ENCODE measurements at regions not wholly inside any gene's neighbourhood (a gene's known extent, or its start where the extent isn't known, plus 50 kb on each side); places are given as distances from the start of the nearest gene placed in this dataset.

DNA sequence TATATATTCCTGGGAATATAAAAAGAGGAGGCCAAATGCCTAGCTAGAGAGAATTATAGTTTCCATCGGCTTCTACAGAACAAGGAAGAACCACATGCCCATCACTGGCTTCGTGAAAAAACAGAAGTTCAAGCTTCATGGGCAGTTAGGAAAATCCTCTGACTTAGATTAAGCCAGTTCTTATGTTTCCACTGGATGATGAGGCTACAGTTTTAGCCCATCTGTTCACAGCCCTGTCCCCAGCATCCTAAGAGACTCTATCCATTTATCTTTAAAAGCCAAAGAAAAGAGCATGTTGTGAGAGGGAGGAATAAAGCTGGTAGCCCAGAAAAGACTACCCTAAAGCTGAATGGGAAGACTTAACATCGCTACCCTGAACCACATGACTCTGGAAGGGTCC is 285.5 kb upstream of the WWC1 start:
- Mint-ChIP-seq H3K27me3 (no peaks in the 10 kb centered on the region), H3K36me3 (ENCODE audit: low read depth) (no peaks in the 10 kb centered on the region), H3K9me3 (no peaks in the 10 kb centered on the region), H3K27ac (no peak overlapping the region), H3K4me3 (no peak overlapping the region), H3K4me1 (ENCODE audit: low read depth) (no peaks in the 10 kb centered on the region)

- Mint-ChIP-seq H3K36me3 (ENCODE audit: low read depth) (no peaks in the 10 kb centered on the region), H3K9me3 (no peaks in the 10 kb centered on the region), H3K27me3 (no peaks in the 10 kb centered on the region), H3K4me3 (no peak overlapping the region), H3K27ac (no peak overlapping the region), H3K4me1 (ENCODE audit: low read depth) (no peaks in the 10 kb centered on the region)
Measured at GRCh38 chr5:168006456-168007130, 284.9 kb upstream of the WWC1 start.

GRCh38 chr5:168007286-168007685 is 284.2 kb upstream of the WWC1 start:
- H3K4me3 Mint-ChIP-seq: no peak overlapping the region
- H3K27ac Mint-ChIP-seq: no peak overlapping the region
- H3K36me3 Mint-ChIP-seq (ENCODE audit: low read depth): no peaks in the 10 kb centered on the region
- H3K27me3 Mint-ChIP-seq: no peaks in the 10 kb centered on the region
- H3K4me1 Mint-ChIP-seq (ENCODE audit: low read depth): no peaks in the 10 kb centered on the region
- no peaks in the 10 kb centered on the region for H3K9me3 Mint-ChIP-seq

DNA sequence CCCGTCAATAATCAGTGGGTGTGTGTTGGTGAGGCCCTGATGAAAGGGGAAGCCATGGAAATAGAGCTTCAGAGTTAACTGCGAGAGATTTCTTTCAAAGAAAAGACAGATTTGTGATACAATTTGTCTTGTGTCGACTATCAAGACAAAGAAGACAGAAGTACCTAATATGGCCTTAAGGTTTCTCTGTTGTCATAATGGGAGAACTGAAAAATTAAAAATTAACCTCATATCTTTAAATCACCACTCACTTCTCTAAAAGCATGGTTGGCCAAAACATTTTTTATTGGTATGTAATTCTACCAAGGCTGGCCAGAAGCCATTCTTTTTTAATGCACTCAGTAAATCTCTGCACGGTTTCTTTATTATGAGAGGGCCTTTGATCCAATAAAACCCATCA is 282.9 kb upstream of the WWC1 start:
- no peak overlapping the region for H3K4me3 Mint-ChIP-seq
- no peaks in the 10 kb centered on the region for H3K27me3 Mint-ChIP-seq
- H3K36me3 Mint-ChIP-seq (ENCODE audit: low read depth): no peaks in the 10 kb centered on the region
- H3K27ac Mint-ChIP-seq: no peak overlapping the region
- no peaks in the 10 kb centered on the region for H3K4me1 Mint-ChIP-seq (ENCODE audit: low read depth)
- H3K9me3 Mint-ChIP-seq: no peaks in the 10 kb centered on the region

GRCh38 chr5:168011096-168011495 is 280.3 kb upstream of the WWC1 start:
- no peaks in the 10 kb centered on the region for H3K36me3 Mint-ChIP-seq (ENCODE audit: low read depth)
- no peaks in the 10 kb centered on the region for H3K4me1 Mint-ChIP-seq (ENCODE audit: low read depth)
- no peaks in the 10 kb centered on the region for H3K27me3 Mint-ChIP-seq
- H3K4me3 Mint-ChIP-seq: no peak overlapping the region
- no peak overlapping the region for H3K27ac Mint-ChIP-seq
- peaks cover 2% of the 10 kb centered on the region for H3K9me3 Mint-ChIP-seq

DNA sequence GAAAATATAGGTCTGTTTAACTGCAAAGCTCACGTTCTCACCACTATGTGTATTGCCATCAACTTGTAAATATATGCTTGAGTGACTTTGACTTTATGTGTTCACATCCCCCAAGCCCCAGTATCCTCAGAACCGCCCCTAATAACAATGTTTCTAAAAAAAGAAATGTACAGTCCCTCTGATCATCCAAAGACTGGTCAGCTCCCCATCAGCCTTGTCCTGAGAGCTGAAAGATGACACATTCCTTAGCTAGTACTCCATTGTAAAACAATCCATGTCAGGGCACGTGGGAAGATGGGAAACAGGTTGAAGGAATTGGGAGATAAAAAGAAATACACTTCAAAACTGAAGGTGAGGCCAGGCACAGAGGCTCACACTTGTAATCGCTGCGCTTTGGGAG is 279.4 kb upstream of the WWC1 start:
- H3K36me3 Mint-ChIP-seq (ENCODE audit: low read depth): no peaks in the 10 kb centered on the region
- H3K27me3 Mint-ChIP-seq: no peaks in the 10 kb centered on the region
- H3K9me3 Mint-ChIP-seq: peaks cover 3% of the 10 kb centered on the region
- H3K4me1 Mint-ChIP-seq (ENCODE audit: low read depth): no peaks in the 10 kb centered on the region
- no peak overlapping the region for H3K27ac Mint-ChIP-seq
- no peak overlapping the region for H3K4me3 Mint-ChIP-seq

DNA sequence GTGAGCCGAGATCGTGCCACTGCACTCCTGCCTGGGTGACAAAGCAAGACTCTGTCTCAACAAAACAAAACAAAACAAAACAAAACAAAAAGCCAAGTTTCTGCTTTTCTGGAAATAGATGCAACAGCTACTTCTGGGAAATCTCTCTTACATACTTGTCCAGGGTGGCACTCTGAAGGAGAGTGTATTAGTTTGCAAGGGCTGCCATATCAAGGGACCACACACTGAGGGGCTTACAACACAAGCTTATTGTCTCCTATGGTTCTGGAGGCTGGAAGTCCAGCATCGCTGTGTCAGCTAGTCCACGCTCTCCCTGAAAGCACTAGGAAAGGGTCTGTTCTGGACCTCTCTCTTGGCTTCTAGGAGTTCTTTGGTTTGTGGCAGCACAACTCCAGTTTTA is 277.9 kb upstream of the WWC1 start:
- peaks cover 3% of the 10 kb centered on the region for H3K9me3 Mint-ChIP-seq
- H3K4me3 Mint-ChIP-seq: no peak overlapping the region
- H3K36me3 Mint-ChIP-seq (ENCODE audit: low read depth): no peaks in the 10 kb centered on the region
- no peak overlapping the region for H3K27ac Mint-ChIP-seq
- H3K27me3 Mint-ChIP-seq: no peaks in the 10 kb centered on the region
- H3K4me1 Mint-ChIP-seq (ENCODE audit: low read depth): no peaks in the 10 kb centered on the region

- H3K27ac Mint-ChIP-seq: no peak overlapping the region
- H3K27me3 Mint-ChIP-seq: no peaks in the 10 kb centered on the region
- H3K4me3 Mint-ChIP-seq: no peak overlapping the region
Measured at GRCh38 chr5:168014433-168015123, 276.9 kb upstream of the WWC1 start.

GRCh38 chr5:168015506-168015905 is 275.9 kb upstream of the WWC1 start:
- Mint-ChIP-seq H3K4me3 (no peak overlapping the region), H3K4me1 (ENCODE audit: low read depth) (no peaks in the 10 kb centered on the region), H3K36me3 (ENCODE audit: low read depth) (no peaks in the 10 kb centered on the region), H3K27ac (no peak overlapping the region), H3K9me3 (peaks cover 3% of the 10 kb centered on the region), H3K27me3 (no peaks in the 10 kb centered on the region)

More at GRCh38 chr5:168014433-168015123, 276.9 kb upstream of the WWC1 start:
- Mint-ChIP-seq H3K4me1 (ENCODE audit: low read depth) (no peaks in the 10 kb centered on the region), H3K9me3 (peaks cover 3% of the 10 kb centered on the region), H3K36me3 (ENCODE audit: low read depth) (no peaks in the 10 kb centered on the region)

DNA sequence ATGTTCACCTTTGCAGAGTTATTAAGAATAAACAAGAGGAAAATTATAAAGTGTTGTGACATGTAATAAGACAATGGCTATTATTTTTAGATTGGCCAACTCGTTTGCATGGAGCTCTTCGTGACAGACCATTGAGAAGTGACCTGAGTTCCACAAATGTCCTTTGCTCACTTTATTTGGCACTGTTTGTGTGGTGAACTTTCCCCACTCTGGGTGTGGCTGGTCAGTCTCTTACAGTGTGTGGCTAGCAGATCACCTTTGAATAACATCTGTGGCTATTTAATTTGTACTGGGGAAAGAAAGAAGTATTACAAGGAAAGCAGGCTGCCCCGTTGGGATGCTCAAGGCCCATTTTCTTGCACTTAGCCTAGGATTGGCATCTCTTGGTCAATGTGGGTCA is 274.1 kb upstream of the WWC1 start:
- H3K27ac Mint-ChIP-seq: no peak overlapping the region
- no peaks in the 10 kb centered on the region for H3K4me1 Mint-ChIP-seq (ENCODE audit: low read depth)
- H3K36me3 Mint-ChIP-seq (ENCODE audit: low read depth): no peaks in the 10 kb centered on the region
- peaks cover 3% of the 10 kb centered on the region for H3K9me3 Mint-ChIP-seq
- H3K27me3 Mint-ChIP-seq: no peaks in the 10 kb centered on the region
- H3K4me3 Mint-ChIP-seq: no peak overlapping the region

GRCh38 chr5:168019143-168019542 is 272.3 kb upstream of the WWC1 start:
- H3K4me3 Mint-ChIP-seq: no peak overlapping the region
- no peak overlapping the region for H3K27ac Mint-ChIP-seq
- H3K4me1 Mint-ChIP-seq (ENCODE audit: low read depth): no peaks in the 10 kb centered on the region
- no peaks in the 10 kb centered on the region for H3K36me3 Mint-ChIP-seq (ENCODE audit: low read depth)
- H3K27me3 Mint-ChIP-seq: no peaks in the 10 kb centered on the region
- H3K9me3 Mint-ChIP-seq: peaks cover 3% of the 10 kb centered on the region

GRCh38 chr5:168020542-168021294 is 270.7 kb upstream of the WWC1 start:
- no peak overlapping the region for H3K4me3 Mint-ChIP-seq
- no peaks in the 10 kb centered on the region for H3K36me3 Mint-ChIP-seq (ENCODE audit: low read depth)
- no peak overlapping the region for H3K27ac Mint-ChIP-seq
- H3K4me1 Mint-ChIP-seq (ENCODE audit: low read depth): no peaks in the 10 kb centered on the region
- H3K9me3 Mint-ChIP-seq: peaks cover 3% of the 10 kb centered on the region
- H3K27me3 Mint-ChIP-seq: no peaks in the 10 kb centered on the region

DNA sequence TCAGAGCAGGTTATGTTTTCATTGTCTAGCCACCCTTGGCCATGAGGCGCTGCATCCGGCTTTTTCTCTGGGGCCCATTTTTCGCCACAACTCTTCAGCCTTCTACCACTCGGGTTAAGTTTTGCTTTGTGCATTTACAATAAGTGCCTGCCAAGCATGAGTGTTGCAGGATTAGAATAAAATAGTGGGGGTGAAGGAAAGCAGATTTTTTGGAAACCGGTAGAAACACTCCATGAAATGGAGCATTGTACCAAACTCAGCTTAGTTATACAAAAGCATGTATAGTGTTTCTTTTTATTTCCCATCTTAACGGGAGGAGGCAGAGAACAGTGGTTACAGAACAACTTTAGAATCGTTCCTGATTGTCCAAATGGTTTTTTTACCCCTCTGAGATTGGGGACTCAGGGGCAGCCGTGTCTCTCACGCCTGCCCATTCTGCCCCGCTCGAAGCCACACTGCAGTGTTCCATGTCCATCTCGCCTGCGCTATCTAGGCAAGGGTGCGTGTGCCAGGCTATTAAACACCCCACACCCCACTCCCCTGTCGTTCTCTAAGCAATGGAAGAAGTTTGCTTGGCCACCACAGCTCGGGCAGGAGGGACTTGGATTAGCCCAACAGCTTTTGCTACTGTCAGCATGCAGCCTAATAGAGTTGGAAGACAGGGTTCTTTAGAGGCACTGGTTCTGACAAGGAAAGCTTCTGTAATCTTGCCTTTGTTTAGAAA is 268.8 kb upstream of the WWC1 start:
- Mint-ChIP-seq H3K4me1 (ENCODE audit: low read depth) (no peaks in the 10 kb centered on the region), H3K4me3 (no peak overlapping the region), H3K27ac (no peak overlapping the region), H3K9me3 (peaks cover 2% of the 10 kb centered on the region), H3K36me3 (ENCODE audit: low read depth) (no peaks in the 10 kb centered on the region), H3K27me3 (no peaks in the 10 kb centered on the region)

GRCh38 chr5:168023191-168023590 is 268.3 kb upstream of the WWC1 start:
- Mint-ChIP-seq H3K4me3 (no peak overlapping the region), H3K27ac (no peak overlapping the region), H3K36me3 (ENCODE audit: low read depth) (no peaks in the 10 kb centered on the region), H3K4me1 (ENCODE audit: low read depth) (no peaks in the 10 kb centered on the region), H3K9me3 (peaks cover 4% of the 10 kb centered on the region), H3K27me3 (no peaks in the 10 kb centered on the region)

DNA sequence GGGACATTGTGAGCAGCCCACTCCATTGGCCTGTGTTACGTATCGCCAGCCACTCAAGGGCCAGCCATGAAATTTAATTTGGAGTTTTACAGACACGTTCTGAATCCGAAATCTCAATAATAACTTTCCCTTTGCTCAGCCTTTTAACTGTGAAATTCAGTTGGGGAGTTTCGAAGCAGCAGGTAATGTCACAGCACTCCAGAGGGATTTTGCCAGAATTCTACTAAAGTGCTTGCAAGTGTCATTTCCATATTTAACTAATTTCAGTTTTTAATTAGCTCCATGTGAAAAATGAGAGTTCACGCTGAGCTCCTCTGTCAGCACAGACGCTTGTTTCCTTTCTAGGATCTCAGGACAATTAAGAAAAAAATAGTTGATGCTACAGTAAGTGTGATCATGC is 267.1 kb upstream of the WWC1 start:
- no peak overlapping the region for H3K4me3 Mint-ChIP-seq
- H3K36me3 Mint-ChIP-seq (ENCODE audit: low read depth): no peaks in the 10 kb centered on the region
- no peaks in the 10 kb centered on the region for H3K4me1 Mint-ChIP-seq (ENCODE audit: low read depth)
- H3K27ac Mint-ChIP-seq: no peak overlapping the region
- H3K27me3 Mint-ChIP-seq: no peaks in the 10 kb centered on the region
- H3K9me3 Mint-ChIP-seq: peaks cover 4% of the 10 kb centered on the region
